ENCODE measurements at regions not wholly inside any gene's neighbourhood (a gene's known extent, or its start where the extent isn't known, plus 50 kb on each side); places are given as distances from the start of the nearest gene placed in this dataset.

- Histone ChIP-seq H3K36me3 (no peaks in the 10 kb centered on the region), H3K27ac (no peak overlapping the region), H3K9me3 (ENCODE audit: low read depth) (no peaks in the 10 kb centered on the region), H3K4me1 (ENCODE audit: low read depth) (no peaks in the 10 kb centered on the region), H3K27me3 (no peaks in the 10 kb centered on the region), H3K4me3 (no peak overlapping the region)
- no peak for DNase-seq (ENCODE audit: low read depth in 1 of 2, low spot score in 1 of 2)
- no peak for TF ChIP-seq CTCF (IDR thresholded peaks at IDR 0.05; ENCODE audit: low read depth, low read length)
These were observed 292.0 kb downstream of the FZD1 start for GRCh38 chr7:91556239-91556638.

- Histone ChIP-seq H3K27ac (no peak overlapping the region), H3K36me3 (no peaks in the 10 kb centered on the region), H3K27me3 (no peaks in the 10 kb centered on the region), H3K4me1 (ENCODE audit: low read depth) (no peaks in the 10 kb centered on the region), H3K4me3 (no peak overlapping the region), H3K9me3 (ENCODE audit: low read depth) (no peaks in the 10 kb centered on the region)
- DNase-seq (ENCODE audit: low read depth in 1 of 2, low spot score in 1 of 2), result peak in 1 of 2 donors; percentile 18
- TF ChIP-seq CTCF (IDR thresholded peaks at IDR 0.05; ENCODE audit: low read depth, low read length), result no peak
These were observed 292.9 kb downstream of the FZD1 start for GRCh38 chr7:91556956-91557650.

GRCh38 chr7:91557789-91558404 is 293.7 kb downstream of the FZD1 start:
- Histone ChIP-seq H3K36me3 (no peaks in the 10 kb centered on the region), H3K4me1 (ENCODE audit: low read depth) (no peaks in the 10 kb centered on the region), H3K27ac (no peak overlapping the region), H3K4me3 (no peak overlapping the region), H3K27me3 (no peaks in the 10 kb centered on the region), H3K9me3 (ENCODE audit: low read depth) (no peaks in the 10 kb centered on the region)
- DNase-seq (ENCODE audit: low read depth in 1 of 2, low spot score in 1 of 2), result peak in 1 of 2 donors; percentile 56
- no peak for TF ChIP-seq CTCF (IDR thresholded peaks at IDR 0.05; ENCODE audit: low read depth, low read length)

GRCh38 chr7:91559947-91560346 is 295.7 kb downstream of the FZD1 start:
- H3K4me3 ChIP-seq, result no peak overlapping the region
- H3K27ac ChIP-seq, result no peak overlapping the region
- no peak for TF ChIP-seq CTCF (IDR thresholded peaks at IDR 0.05; ENCODE audit: low read depth, low read length)
- H3K27me3 ChIP-seq, result no peaks in the 10 kb centered on the region
- H3K9me3 ChIP-seq (ENCODE audit: low read depth), result no peaks in the 10 kb centered on the region
- H3K4me1 ChIP-seq (ENCODE audit: low read depth), result no peaks in the 10 kb centered on the region
- DNase-seq (ENCODE audit: low read depth in 1 of 2, low spot score in 1 of 2), result no peak
- H3K36me3 ChIP-seq, result no peaks in the 10 kb centered on the region

- no peak for DNase-seq (ENCODE audit: low read depth in 1 of 2, low spot score in 1 of 2)
- H3K9me3 ChIP-seq (ENCODE audit: low read depth), result no peaks in the 10 kb centered on the region
- no peaks in the 10 kb centered on the region for H3K4me1 ChIP-seq (ENCODE audit: low read depth)
- no peak overlapping the region for H3K4me3 ChIP-seq
- H3K27ac ChIP-seq, result no peak overlapping the region
- no peaks in the 10 kb centered on the region for H3K36me3 ChIP-seq
- H3K27me3 ChIP-seq, result no peaks in the 10 kb centered on the region
- no peak for TF ChIP-seq CTCF (IDR thresholded peaks at IDR 0.05; ENCODE audit: low read depth, low read length)
These were observed 299.9 kb downstream of the FZD1 start for GRCh38 chr7:91564101-91564500.
